ENCODE measurements at regions not wholly inside any gene's neighbourhood (a gene's known extent, or its start where the extent isn't known, plus 50 kb on each side); places are given as distances from the start of the nearest gene placed in this dataset.

DNA sequence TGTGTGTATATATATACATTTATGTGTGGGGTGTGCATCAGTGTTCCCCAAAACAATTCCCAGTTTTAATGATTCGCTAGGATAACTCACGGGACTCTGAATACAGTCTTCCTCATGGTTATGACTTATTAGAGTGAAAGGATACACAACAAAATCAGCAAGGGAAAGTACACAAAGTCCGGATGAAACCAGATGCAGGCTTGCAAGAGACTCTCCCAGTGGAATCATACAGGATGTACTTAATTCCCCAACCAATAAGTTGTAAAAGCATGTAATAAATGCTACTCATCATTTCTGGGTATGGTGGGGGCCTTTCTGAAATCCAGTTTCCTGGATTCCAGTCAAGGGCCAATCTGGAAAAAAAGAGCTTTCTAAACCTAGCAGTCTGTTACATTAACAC is 654.1 kb upstream of the SYT4 start:
- Mint-ChIP-seq H3K27ac (ENCODE audit: unreplicated experiment) (no peak overlapping the region), H3K27me3 (ENCODE audit: low read depth) (no peaks in the 10 kb centered on the region), H3K4me3 (ENCODE audit: unreplicated experiment) (no peak overlapping the region), H3K4me1 (ENCODE audit: low read depth) (peaks cover 11% of the 10 kb centered on the region), H3K9me3 (ENCODE audit: low read depth) (no peaks in the 10 kb centered on the region), H3K36me3 (ENCODE audit: low read depth) (no peaks in the 10 kb centered on the region)
- TF ChIP-seq, protein P1, sequence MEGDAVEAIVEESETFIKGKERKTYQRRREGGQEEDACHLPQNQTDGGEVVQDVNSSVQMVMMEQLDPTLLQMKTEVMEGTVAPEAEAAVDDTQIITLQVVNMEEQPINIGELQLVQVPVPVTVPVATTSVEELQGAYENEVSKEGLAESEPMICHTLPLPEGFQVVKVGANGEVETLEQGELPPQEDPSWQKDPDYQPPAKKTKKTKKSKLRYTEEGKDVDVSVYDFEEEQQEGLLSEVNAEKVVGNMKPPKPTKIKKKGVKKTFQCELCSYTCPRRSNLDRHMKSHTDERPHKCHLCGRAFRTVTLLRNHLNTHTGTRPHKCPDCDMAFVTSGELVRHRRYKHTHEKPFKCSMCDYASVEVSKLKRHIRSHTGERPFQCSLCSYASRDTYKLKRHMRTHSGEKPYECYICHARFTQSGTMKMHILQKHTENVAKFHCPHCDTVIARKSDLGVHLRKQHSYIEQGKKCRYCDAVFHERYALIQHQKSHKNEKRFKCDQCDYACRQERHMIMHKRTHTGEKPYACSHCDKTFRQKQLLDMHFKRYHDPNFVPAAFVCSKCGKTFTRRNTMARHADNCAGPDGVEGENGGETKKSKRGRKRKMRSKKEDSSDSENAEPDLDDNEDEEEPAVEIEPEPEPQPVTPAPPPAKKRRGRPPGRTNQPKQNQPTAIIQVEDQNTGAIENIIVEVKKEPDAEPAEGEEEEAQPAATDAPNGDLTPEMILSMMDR (IDR thresholded peaks at IDR 0.05): no peak
- DNase-seq (ENCODE audit: low spot score): no peak

DNA sequence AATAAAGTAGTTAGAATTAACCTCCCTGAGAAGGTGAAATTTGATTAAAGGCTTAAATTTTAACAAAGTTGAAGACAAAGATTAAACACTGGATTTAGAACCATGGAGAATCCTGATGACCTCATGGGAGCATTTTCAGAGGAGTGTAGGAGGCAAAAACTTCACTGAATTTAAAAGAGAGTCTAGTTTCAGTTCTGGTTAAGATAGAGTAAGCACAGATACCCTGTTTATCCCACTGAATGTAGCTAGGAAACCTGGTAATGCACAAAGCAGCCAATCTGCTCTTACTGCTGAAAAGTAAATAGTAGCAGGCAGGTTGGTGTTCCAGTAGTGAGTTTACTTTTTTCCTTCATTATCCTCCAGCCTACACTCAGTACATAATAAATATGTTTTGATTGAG is 654.9 kb upstream of the SYT4 start:
- Mint-ChIP-seq H3K27me3 (ENCODE audit: low read depth) (no peaks in the 10 kb centered on the region), H3K4me1 (ENCODE audit: low read depth) (peaks cover 11% of the 10 kb centered on the region), H3K36me3 (ENCODE audit: low read depth) (no peaks in the 10 kb centered on the region), H3K9me3 (ENCODE audit: low read depth) (no peaks in the 10 kb centered on the region), H3K27ac (ENCODE audit: unreplicated experiment) (no peak overlapping the region), H3K4me3 (ENCODE audit: unreplicated experiment) (no peak overlapping the region)
- no peak for DNase-seq (ENCODE audit: low spot score)
- TF ChIP-seq, protein P1 (IDR thresholded peaks at IDR 0.05): no peak

DNA sequence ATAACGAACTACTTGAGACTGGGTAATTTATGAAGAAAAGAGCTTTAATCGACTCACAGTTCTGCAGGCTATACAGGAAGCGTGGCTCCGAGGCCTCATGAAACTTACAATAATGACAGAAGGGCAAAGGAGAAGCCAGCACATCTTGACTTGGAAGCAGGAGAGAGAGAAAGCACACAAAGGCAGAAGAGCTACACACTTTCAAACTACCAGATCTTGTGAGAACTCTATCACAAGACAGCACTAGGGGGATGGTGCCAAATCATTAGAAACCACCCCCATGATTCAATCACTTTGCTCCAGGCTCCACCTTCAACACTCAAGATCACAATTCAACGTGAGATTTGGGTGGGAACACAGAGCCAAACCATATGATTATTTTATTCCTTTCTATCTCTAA is 655.9 kb upstream of the SYT4 start:
- H3K4me3 Mint-ChIP-seq (ENCODE audit: unreplicated experiment): no peak overlapping the region
- peaks cover 11% of the 10 kb centered on the region for H3K4me1 Mint-ChIP-seq (ENCODE audit: low read depth)
- DNase-seq (ENCODE audit: low spot score): no peak
- H3K27ac Mint-ChIP-seq (ENCODE audit: unreplicated experiment): no peak overlapping the region
- no peaks in the 10 kb centered on the region for H3K9me3 Mint-ChIP-seq (ENCODE audit: low read depth)
- no peaks in the 10 kb centered on the region for H3K27me3 Mint-ChIP-seq (ENCODE audit: low read depth)
- H3K36me3 Mint-ChIP-seq (ENCODE audit: low read depth): no peaks in the 10 kb centered on the region
- TF ChIP-seq, protein P1 (IDR thresholded peaks at IDR 0.05): no peak

DNA sequence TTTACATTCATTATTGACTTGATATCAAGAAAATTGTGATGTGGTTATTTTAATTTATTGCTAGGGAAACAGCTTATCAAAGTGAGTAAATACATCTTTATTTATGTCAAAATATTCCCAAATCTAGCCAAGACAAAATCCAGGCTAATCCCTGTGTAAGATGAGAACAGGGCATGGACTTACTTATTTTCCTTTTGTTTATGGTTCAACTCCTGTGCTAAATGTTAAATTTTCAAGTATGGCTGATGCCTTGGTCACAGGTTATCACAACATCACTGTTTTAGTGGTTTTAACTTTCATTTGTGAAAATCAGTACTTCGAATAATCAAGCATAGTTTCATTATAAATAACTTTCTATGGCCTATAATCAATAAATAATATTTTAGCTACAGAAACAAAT is 657.0 kb upstream of the SYT4 start:
- no peak for DNase-seq (ENCODE audit: low spot score)
- Mint-ChIP-seq H3K27ac (ENCODE audit: unreplicated experiment) (no peak overlapping the region), H3K36me3 (ENCODE audit: low read depth) (no peaks in the 10 kb centered on the region)

DNA sequence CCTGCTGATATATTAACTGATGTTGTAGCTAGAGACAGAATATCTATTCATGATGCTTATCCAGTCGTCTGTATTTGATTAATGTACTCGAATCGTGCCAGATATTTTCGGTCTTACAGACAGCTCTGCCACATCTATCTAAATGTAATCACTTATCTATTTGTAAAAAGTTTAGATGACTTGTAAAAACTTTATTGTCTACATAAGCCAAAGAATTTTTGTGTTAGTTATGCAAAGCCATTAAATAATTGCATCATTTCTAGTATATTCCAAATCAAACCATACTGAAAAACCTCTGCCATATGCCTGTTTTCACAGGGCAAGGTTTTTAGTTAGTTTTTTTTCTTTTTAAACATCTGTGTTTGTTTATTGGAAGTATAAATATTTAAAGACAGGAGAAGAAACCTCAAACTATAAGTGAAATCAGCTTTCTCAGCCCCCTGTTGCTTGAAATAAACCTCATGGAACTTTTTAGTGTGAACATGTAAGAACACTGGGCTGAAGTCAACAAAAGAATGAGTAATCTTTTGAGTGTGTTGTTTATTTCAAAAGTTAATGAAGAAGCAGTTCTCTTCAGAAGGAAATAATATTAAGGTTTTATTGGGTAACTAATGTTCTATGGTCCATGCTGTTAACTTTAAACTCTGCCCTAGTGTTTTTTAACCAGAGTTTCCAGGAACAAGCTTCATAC is 657.6 kb upstream of the SYT4 start:
- DNase-seq (ENCODE audit: low spot score): no peak
- Mint-ChIP-seq H3K4me1 (ENCODE audit: low read depth) (peaks cover 11% of the 10 kb centered on the region), H3K27ac (ENCODE audit: unreplicated experiment) (no peak overlapping the region), H3K9me3 (ENCODE audit: low read depth) (no peaks in the 10 kb centered on the region), H3K36me3 (ENCODE audit: low read depth) (no peaks in the 10 kb centered on the region), H3K4me3 (ENCODE audit: unreplicated experiment) (no peak overlapping the region), H3K27me3 (ENCODE audit: low read depth) (no peaks in the 10 kb centered on the region)
- TF ChIP-seq, protein P1 (IDR thresholded peaks at IDR 0.05): no peak

More for the DNA sequence above, 657.0 kb upstream of the SYT4 start:
- no peak overlapping the region for H3K4me3 Mint-ChIP-seq (ENCODE audit: unreplicated experiment)
- H3K27me3 Mint-ChIP-seq (ENCODE audit: low read depth): no peaks in the 10 kb centered on the region
- H3K9me3 Mint-ChIP-seq (ENCODE audit: low read depth): no peaks in the 10 kb centered on the region
- H3K4me1 Mint-ChIP-seq (ENCODE audit: low read depth): peaks cover 11% of the 10 kb centered on the region
- TF ChIP-seq, protein P1 (IDR thresholded peaks at IDR 0.05): no peak

All from chondrocyte (in vitro differentiated cells).